ENCODE measurements at regions not wholly inside any gene's neighbourhood (a gene's known extent, or its start where the extent isn't known, plus 50 kb on each side); places are given as distances from the start of the nearest gene placed in this dataset.

- 81 to 87% methylated on average over 2 of the region's 2 CpGs for WGBS, 2 donors
- intact Hi-C loops (cut with DNase I): no loop called here
These were observed 505.4 kb downstream of the TMEM232 start for GRCh38 chr5:110221036-110221435.

GRCh38 chr5:110224050-110224449 is 502.4 kb downstream of the TMEM232 start:
- no peaks in the 10 kb centered on the region for H3K36me3 ChIP-seq
- no peak overlapping the region for H3K27ac ChIP-seq
- no peak for DNase-seq
- intact Hi-C loops (cut with DNase I): no loop called here
- no peaks in the 10 kb centered on the region for H3K9me3 ChIP-seq
- 85 to 90% methylated on average over 1 of the region's 1 CpG for WGBS, 2 donors
- TF ChIP-seq POLR2A (IDR thresholded peaks at IDR 0.05) (no peak), CTCF (IDR thresholded peaks at IDR 0.05) (no peak)
- H3K4me3 ChIP-seq (replicated peaks in 1 of 3): no peak overlapping the region
- H3K27me3 ChIP-seq: no peaks in the 10 kb centered on the region
- H3K4me1 ChIP-seq: no peaks in the 10 kb centered on the region

More at GRCh38 chr5:110221036-110221435, 505.4 kb downstream of the TMEM232 start:
- Histone ChIP-seq H3K27me3 (no peaks in the 10 kb centered on the region), H3K36me3 (no peaks in the 10 kb centered on the region), H3K4me3 (replicated peaks in 1 of 3) (no peak overlapping the region), H3K9me3 (no peaks in the 10 kb centered on the region), H3K27ac (no peak overlapping the region), H3K4me1 (no peaks in the 10 kb centered on the region)
- TF ChIP-seq CTCF (IDR thresholded peaks at IDR 0.05) (no peak), POLR2A (IDR thresholded peaks at IDR 0.05) (no peak)
- DNase-seq: no peak

DNA sequence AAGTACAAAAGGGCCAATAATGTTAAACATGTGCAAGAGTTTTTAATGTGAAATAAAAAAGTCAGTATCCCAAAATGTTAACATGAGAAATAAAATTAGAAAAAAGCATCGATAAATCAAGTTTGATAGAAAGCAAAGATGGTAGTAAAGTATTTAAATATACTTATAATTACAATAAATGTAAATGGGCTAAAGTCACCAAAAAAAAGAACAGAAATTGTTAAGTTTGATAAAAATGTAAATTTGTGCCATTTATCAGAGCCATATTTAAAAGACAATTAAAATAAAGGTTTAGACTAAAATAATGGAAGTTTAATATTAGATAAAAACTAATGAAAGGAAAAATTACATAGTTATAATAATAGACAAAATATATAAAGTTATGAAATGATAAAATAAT is 500.5 kb downstream of the TMEM232 start:
- Histone ChIP-seq H3K4me1 (no peaks in the 10 kb centered on the region), H3K9me3 (no peaks in the 10 kb centered on the region), H3K4me3 (replicated peaks in 1 of 3) (no peak overlapping the region), H3K36me3 (no peaks in the 10 kb centered on the region), H3K27ac (no peak overlapping the region), H3K27me3 (no peaks in the 10 kb centered on the region)
- intact Hi-C loops (cut with DNase I): no loop called here
- DNase-seq: no peak
- WGBS, 2 donors: 95 to 96% methylated on average over 1 of the region's 1 CpG
- TF ChIP-seq POLR2A (IDR thresholded peaks at IDR 0.05): no peak
- no peak for TF ChIP-seq CTCF (IDR thresholded peaks at IDR 0.05)

DNA sequence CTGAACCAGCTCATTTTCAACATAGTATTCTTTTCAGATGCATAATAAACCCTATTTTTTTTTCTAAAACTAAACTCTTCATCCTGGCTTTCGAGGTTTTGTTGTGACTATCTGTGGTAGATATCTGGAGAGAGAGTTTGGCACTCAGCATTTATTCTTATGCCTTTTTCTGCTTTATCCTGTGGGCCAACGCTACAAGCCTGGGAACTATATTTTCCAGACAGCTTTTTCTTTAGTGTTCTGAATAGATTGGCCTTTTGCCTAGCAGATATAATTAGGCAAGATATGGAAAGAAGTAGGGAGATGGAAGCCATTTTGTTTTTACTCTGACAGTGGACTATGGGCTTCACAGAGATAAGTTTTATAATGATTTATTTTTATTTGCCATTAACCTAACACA is 486.7 kb downstream of the TMEM232 start:
- WGBS, 2 donors: 69 to 77% methylated on average over 2 of the region's 2 CpGs
- H3K36me3 ChIP-seq: no peaks in the 10 kb centered on the region
- no peak for DNase-seq
- no peak overlapping the region for H3K4me3 ChIP-seq (replicated peaks in 1 of 3)
- no peaks in the 10 kb centered on the region for H3K27me3 ChIP-seq
- H3K27ac ChIP-seq: no peak overlapping the region
- H3K9me3 ChIP-seq: no peaks in the 10 kb centered on the region
- TF ChIP-seq CTCF (IDR thresholded peaks at IDR 0.05): no peak
- no peak for TF ChIP-seq POLR2A (IDR thresholded peaks at IDR 0.05)
- intact Hi-C loops (cut with DNase I): no loop called here
- no peaks in the 10 kb centered on the region for H3K4me1 ChIP-seq

DNA sequence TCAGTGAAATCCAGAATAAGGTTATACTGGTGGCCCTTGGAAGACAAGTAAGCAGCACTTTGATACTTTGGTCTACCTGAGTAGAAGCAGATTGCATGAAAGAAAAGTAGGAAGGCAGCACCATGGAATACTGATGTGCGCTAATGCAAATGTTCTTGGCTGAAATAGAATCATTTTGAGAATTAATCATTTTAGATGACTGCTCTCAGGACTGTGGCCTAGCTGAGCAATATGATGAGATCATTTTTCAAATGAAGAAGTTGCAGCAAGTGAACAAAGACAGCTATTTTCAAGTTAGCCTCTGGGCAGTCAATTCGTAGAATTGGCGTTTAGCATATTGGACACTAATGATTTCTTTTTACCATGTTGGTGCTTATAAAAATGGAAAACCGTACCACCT is 483.5 kb downstream of the TMEM232 start:
- intact Hi-C loops (cut with DNase I): no loop called here
- 92 to 93% methylated on average over 4 of the region's 4 CpGs for whole genome bisulfite sequencing, 2 donors
- Histone ChIP-seq H3K27me3 (no peaks in the 10 kb centered on the region), H3K4me3 (replicated peaks in 1 of 3) (no peak overlapping the region), H3K36me3 (no peaks in the 10 kb centered on the region), H3K27ac (no peak overlapping the region), H3K9me3 (no peaks in the 10 kb centered on the region), H3K4me1 (no peaks in the 10 kb centered on the region)
- no peak for DNase-seq
- TF ChIP-seq POLR2A (IDR thresholded peaks at IDR 0.05): no peak
- TF ChIP-seq CTCF (IDR thresholded peaks at IDR 0.05): no peak
